ENCODE measurements at regions not wholly inside any gene's neighbourhood (a gene's known extent, or its start where the extent isn't known, plus 50 kb on each side); places are given as distances from the start of the nearest gene placed in this dataset.

- intact Hi-C loops (cut with DNase I, micrococcal nuclease): no loop called here
- TF ChIP-seq CTCF (IDR thresholded peaks at IDR 0.05): no peak
- Mint-ChIP-seq H3K36me3 (ENCODE audit: low read depth) (no peaks in the 10 kb centered on the region), H3K27ac (no peak overlapping the region), H3K27me3 (no peaks in the 10 kb centered on the region), H3K4me3 (no peak overlapping the region), H3K9me3 (peaks cover 21% of the 10 kb centered on the region), H3K4me1 (ENCODE audit: low read depth) (no peaks in the 10 kb centered on the region)
- H3K4me1 ChIP-seq (ENCODE audit: insufficient read depth, low read length): no peaks in the 10 kb centered on the region
- ChIA-PET POLR2A (no interaction called here), CTCF (no interaction called here)
- H3K36me3 ChIP-seq (ENCODE audit: insufficient read depth, low read length): no peaks in the 10 kb centered on the region
- ATAC-seq (ENCODE audit: poor library complexity): no peak
- H3K27ac ChIP-seq (ENCODE audit: low read depth in 1 of 2, low read length in 2 of 2): no peak overlapping the region
- peaks cover 5 to 7% of the 10 kb centered on the region in 2 experiments for H3K9me3 ChIP-seq (ENCODE audit: control insufficient read depth in 1 of 2, insufficient read depth in 1 of 2, low read length in 2 of 2)
- no peak for DNase-seq
- H3K4me3 ChIP-seq (ENCODE audit: low read length): no peak overlapping the region
- H3K27me3 ChIP-seq (ENCODE audit: control insufficient read depth in 1 of 2, insufficient read depth in 2 of 2, low read length in 2 of 2): no peaks in the 10 kb centered on the region
These were observed 219.5 kb upstream of the ZNF804B start for GRCh38 chr7:88540012-88540411.

GRCh38 chr7:88539518-88539917, 220.0 kb upstream of the ZNF804B start:
- no peak overlapping the region for H3K4me3 Mint-ChIP-seq
- no peak for TF ChIP-seq CTCF (IDR thresholded peaks at IDR 0.05)

GRCh38 chr7:88523645-88524044, 217.0 kb upstream of the STEAP4 start:
- H3K9me3 Mint-ChIP-seq: peaks cover 3% of the 10 kb centered on the region
- POLR2A ChIA-PET: no interaction called here
- ATAC-seq (ENCODE audit: poor library complexity): no peak
- DNase-seq: no peak
- CTCF ChIA-PET: no interaction called here
- no peaks in the 10 kb centered on the region for H3K36me3 Mint-ChIP-seq (ENCODE audit: low read depth)
- H3K27me3 Mint-ChIP-seq: no peaks in the 10 kb centered on the region
- H3K9me3 ChIP-seq (ENCODE audit: control insufficient read depth in 1 of 2, insufficient read depth in 1 of 2, low read length in 2 of 2): no peaks in the 10 kb centered on the region
- H3K27ac ChIP-seq (ENCODE audit: low read depth in 1 of 2, low read length in 2 of 2): no peak overlapping the region
- intact Hi-C loops (cut with DNase I, micrococcal nuclease): no loop called here
- no peaks in the 10 kb centered on the region for H3K36me3 ChIP-seq (ENCODE audit: insufficient read depth, low read length)
- no peak overlapping the region for H3K4me3 Mint-ChIP-seq
- no peaks in the 10 kb centered on the region for H3K4me1 ChIP-seq (ENCODE audit: insufficient read depth, low read length)
- TF ChIP-seq CTCF (IDR thresholded peaks at IDR 0.05): no peak
- H3K27me3 ChIP-seq (ENCODE audit: control insufficient read depth in 1 of 2, insufficient read depth in 2 of 2, low read length in 2 of 2): no peaks in the 10 kb centered on the region
- H3K4me3 ChIP-seq (ENCODE audit: low read length): no peak overlapping the region
- H3K4me1 Mint-ChIP-seq (ENCODE audit: low read depth): no peaks in the 10 kb centered on the region
- H3K27ac Mint-ChIP-seq: no peak overlapping the region

More at GRCh38 chr7:88539518-88539917, 220.0 kb upstream of the ZNF804B start:
- DNase-seq (no peak), ATAC-seq (ENCODE audit: poor library complexity) (no peak)
- H3K4me3 ChIP-seq (ENCODE audit: low read length): no peak overlapping the region
- Mint-ChIP-seq H3K27ac (no peak overlapping the region), H3K27me3 (no peaks in the 10 kb centered on the region), H3K9me3 (peaks cover 20% of the 10 kb centered on the region), H3K36me3 (ENCODE audit: low read depth) (no peaks in the 10 kb centered on the region), H3K4me1 (ENCODE audit: low read depth) (no peaks in the 10 kb centered on the region)
- H3K27ac ChIP-seq (ENCODE audit: low read depth in 1 of 2, low read length in 2 of 2): no peak overlapping the region
- no peaks in the 10 kb centered on the region for H3K36me3 ChIP-seq (ENCODE audit: insufficient read depth, low read length)
- CTCF ChIA-PET: no interaction called here
- H3K27me3 ChIP-seq (ENCODE audit: control insufficient read depth in 1 of 2, insufficient read depth in 2 of 2, low read length in 2 of 2): no peaks in the 10 kb centered on the region
- intact Hi-C loops (cut with DNase I, micrococcal nuclease): no loop called here
- POLR2A ChIA-PET: no interaction called here
- H3K9me3 ChIP-seq (ENCODE audit: control insufficient read depth in 1 of 2, insufficient read depth in 1 of 2, low read length in 2 of 2): peaks cover 5 to 7% of the 10 kb centered on the region in 2 experiments
- H3K4me1 ChIP-seq (ENCODE audit: insufficient read depth, low read length): no peaks in the 10 kb centered on the region
